ENCODE measurements at regions not wholly inside any gene's neighbourhood (a gene's known extent, or its start where the extent isn't known, plus 50 kb on each side); places are given as distances from the start of the nearest gene placed in this dataset.

GRCh38 chr2:240341064-240341463 is 94.4 kb upstream of the GPC1 start:
- TF ChIP-seq, protein P1, sequence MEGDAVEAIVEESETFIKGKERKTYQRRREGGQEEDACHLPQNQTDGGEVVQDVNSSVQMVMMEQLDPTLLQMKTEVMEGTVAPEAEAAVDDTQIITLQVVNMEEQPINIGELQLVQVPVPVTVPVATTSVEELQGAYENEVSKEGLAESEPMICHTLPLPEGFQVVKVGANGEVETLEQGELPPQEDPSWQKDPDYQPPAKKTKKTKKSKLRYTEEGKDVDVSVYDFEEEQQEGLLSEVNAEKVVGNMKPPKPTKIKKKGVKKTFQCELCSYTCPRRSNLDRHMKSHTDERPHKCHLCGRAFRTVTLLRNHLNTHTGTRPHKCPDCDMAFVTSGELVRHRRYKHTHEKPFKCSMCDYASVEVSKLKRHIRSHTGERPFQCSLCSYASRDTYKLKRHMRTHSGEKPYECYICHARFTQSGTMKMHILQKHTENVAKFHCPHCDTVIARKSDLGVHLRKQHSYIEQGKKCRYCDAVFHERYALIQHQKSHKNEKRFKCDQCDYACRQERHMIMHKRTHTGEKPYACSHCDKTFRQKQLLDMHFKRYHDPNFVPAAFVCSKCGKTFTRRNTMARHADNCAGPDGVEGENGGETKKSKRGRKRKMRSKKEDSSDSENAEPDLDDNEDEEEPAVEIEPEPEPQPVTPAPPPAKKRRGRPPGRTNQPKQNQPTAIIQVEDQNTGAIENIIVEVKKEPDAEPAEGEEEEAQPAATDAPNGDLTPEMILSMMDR (IDR thresholded peaks at IDR 0.05 in 2 of 3, conservative IDR thresholded peaks at IDR 0.05 in 1 of 3; ENCODE audit: control insufficient read depth in 2 of 3, extremely low read depth in 1 of 3, insufficient read depth in 1 of 3, low read depth in 3 of 3, low read length in 3 of 3) = no peak
- TF ChIP-seq, protein P2, sequence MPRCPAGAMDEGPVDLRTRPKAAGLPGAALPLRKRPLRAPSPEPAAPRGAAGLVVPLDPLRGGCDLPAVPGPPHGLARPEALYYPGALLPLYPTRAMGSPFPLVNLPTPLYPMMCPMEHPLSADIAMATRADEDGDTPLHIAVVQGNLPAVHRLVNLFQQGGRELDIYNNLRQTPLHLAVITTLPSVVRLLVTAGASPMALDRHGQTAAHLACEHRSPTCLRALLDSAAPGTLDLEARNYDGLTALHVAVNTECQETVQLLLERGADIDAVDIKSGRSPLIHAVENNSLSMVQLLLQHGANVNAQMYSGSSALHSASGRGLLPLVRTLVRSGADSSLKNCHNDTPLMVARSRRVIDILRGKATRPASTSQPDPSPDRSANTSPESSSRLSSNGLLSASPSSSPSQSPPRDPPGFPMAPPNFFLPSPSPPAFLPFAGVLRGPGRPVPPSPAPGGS (IDR thresholded peaks at IDR 0.05; ENCODE audit: borderline replicate concordance, insufficient read depth, low read depth, low read length, poor library complexity, severe bottlenecking) = no peak
- TF ChIP-seq BHLHE40 (IDR thresholded peaks at IDR 0.05; ENCODE audit: borderline replicate concordance in 1 of 2, low read depth in 2 of 2, low read length in 1 of 2) = no peak
- no peak for TF ChIP-seq EP300 (IDR thresholded peaks at IDR 0.05; ENCODE audit: borderline replicate concordance in 1 of 2, control insufficient read depth in 1 of 2, low read depth in 2 of 2, low read length in 2 of 2)
- no peak for TF ChIP-seq BRCA1 (IDR thresholded peaks at IDR 0.05; ENCODE audit: low read depth, low read length)
- no peak for TF ChIP-seq ZBTB40 (IDR thresholded peaks at IDR 0.05; ENCODE audit: borderline replicate concordance)
- TF ChIP-seq, protein P3, sequence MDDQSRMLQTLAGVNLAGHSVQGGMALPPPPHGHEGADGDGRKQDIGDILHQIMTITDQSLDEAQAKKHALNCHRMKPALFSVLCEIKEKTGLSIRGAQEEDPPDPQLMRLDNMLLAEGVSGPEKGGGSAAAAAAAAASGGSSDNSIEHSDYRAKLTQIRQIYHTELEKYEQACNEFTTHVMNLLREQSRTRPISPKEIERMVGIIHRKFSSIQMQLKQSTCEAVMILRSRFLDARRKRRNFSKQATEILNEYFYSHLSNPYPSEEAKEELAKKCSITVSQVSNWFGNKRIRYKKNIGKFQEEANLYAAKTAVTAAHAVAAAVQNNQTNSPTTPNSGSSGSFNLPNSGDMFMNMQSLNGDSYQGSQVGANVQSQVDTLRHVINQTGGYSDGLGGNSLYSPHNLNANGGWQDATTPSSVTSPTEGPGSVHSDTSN (IDR thresholded peaks at IDR 0.05; ENCODE audit: insufficient replicate concordance, low read depth, low read length) = no peak
- TF ChIP-seq PKNOX1 (IDR thresholded peaks at IDR 0.05) = no peak
- TF ChIP-seq CBFB (IDR thresholded peaks at IDR 0.05; ENCODE audit: low read depth) = no peak
- TF ChIP-seq ASH2L (IDR thresholded peaks at IDR 0.05; ENCODE audit: borderline replicate concordance, low read depth) = no peak
- no peak for TF ChIP-seq USF2 (IDR thresholded peaks at IDR 0.05; ENCODE audit: borderline replicate concordance, low read depth, low read length)
- TF ChIP-seq POLR2AphosphoS5 (IDR thresholded peaks at IDR 0.05; ENCODE audit: low read length) = no peak
- TF ChIP-seq, protein P4, sequence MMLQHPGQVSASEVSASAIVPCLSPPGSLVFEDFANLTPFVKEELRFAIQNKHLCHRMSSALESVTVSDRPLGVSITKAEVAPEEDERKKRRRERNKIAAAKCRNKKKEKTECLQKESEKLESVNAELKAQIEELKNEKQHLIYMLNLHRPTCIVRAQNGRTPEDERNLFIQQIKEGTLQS (IDR thresholded peaks at IDR 0.05; ENCODE audit: borderline replicate concordance, extremely low read depth, low read depth, low read length) = no peak

All from GM12878 (cell line).